ENCODE measurements at regions not wholly inside any gene's neighbourhood (a gene's known extent, or its start where the extent isn't known, plus 50 kb on each side); places are given as distances from the start of the nearest gene placed in this dataset.

GRCh38 chr4:148563684-148564083, 121.5 kb upstream of the NR3C2 start:
- TF ChIP-seq CTCF (IDR thresholded peaks at IDR 0.05) = no peak
- Histone ChIP-seq H3K4me1 (ENCODE audit: control insufficient read depth in 1 of 2, low read depth in 2 of 2) (no peaks in the 10 kb centered on the region), H3K27ac (no peak overlapping the region), H3K27me3 (replicated peaks; ENCODE audit: insufficient read depth) (no peaks in the 10 kb centered on the region), H3K36me3 (no peaks in the 10 kb centered on the region), H3K4me3 (no peak overlapping the region), H3K9me3 (no peaks in the 10 kb centered on the region)
- DNase-seq (ENCODE audit: low spot score) = no peak
- ATAC-seq (ENCODE audit: insufficient number of reproducible peaks, low FRiP score, low read depth) = no peak

DNA sequence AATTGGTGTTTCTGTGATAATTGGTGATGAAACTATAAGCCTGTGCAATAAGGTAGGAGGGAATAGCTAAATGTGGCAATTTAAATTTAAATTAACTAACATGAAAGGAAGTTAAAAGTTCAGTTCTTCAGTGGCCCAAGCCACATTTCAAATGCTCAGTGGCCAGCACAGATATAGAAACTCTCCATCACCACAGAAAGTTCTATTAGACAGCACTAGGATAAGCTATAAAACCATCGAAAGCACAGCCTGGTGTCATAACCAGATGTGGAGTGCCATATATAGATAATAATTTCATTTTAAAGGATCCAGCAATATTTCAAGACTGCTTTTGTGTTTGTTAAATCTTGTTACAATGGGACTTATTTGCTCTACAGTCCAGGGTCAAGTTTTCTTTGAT, 119.3 kb upstream of the NR3C2 start:
- Histone ChIP-seq H3K27me3 (replicated peaks; ENCODE audit: insufficient read depth) (no peaks in the 10 kb centered on the region), H3K27ac (no peak overlapping the region), H3K4me3 (no peak overlapping the region), H3K9me3 (no peaks in the 10 kb centered on the region), H3K36me3 (no peaks in the 10 kb centered on the region), H3K4me1 (ENCODE audit: control insufficient read depth in 1 of 2, low read depth in 2 of 2) (no peaks in the 10 kb centered on the region)
- DNase-seq (ENCODE audit: low spot score) = no peak
- TF ChIP-seq CTCF (IDR thresholded peaks at IDR 0.05) = no peak
- no peak for ATAC-seq (ENCODE audit: insufficient number of reproducible peaks, low FRiP score, low read depth)

DNA sequence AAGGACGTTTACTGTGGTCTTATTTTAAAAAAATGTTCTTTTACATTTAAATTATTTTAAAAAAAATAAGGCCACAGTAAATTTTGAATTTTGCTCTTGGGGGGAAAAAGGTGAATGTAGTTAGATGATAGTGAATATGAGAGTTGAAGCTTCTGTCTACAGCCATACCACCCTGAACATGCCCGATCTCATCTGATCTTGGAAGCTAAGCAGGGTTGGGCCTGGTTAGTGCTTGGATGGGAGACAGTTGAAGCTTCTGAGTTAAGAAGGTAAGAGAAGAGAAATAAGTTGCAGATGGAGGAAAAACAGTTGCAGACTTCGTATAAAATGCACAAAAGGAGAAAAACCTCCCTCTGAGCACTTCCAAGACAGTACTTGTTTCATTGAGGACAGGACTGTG, 115.6 kb upstream of the NR3C2 start:
- Histone ChIP-seq H3K36me3 (no peaks in the 10 kb centered on the region), H3K9me3 (no peaks in the 10 kb centered on the region)

GRCh38 chr4:148550788-148551187, 108.6 kb upstream of the NR3C2 start:
- H3K4me1 ChIP-seq (ENCODE audit: control insufficient read depth in 1 of 2, low read depth in 2 of 2) = no peaks in the 10 kb centered on the region
- no peak for DNase-seq (ENCODE audit: low spot score)
- no peaks in the 10 kb centered on the region for H3K27me3 ChIP-seq (replicated peaks; ENCODE audit: insufficient read depth)
- no peak for ATAC-seq (ENCODE audit: insufficient number of reproducible peaks, low FRiP score, low read depth)
- H3K27ac ChIP-seq = no peak overlapping the region
- no peaks in the 10 kb centered on the region for H3K9me3 ChIP-seq
- no peak for TF ChIP-seq CTCF (IDR thresholded peaks at IDR 0.05)
- H3K4me3 ChIP-seq = no peak overlapping the region
- H3K36me3 ChIP-seq = no peaks in the 10 kb centered on the region

More for the DNA sequence above, 115.6 kb upstream of the NR3C2 start:
- Histone ChIP-seq H3K27ac (no peak overlapping the region), H3K27me3 (replicated peaks; ENCODE audit: insufficient read depth) (no peaks in the 10 kb centered on the region), H3K4me3 (no peak overlapping the region), H3K4me1 (ENCODE audit: control insufficient read depth in 1 of 2, low read depth in 2 of 2) (no peaks in the 10 kb centered on the region)
- TF ChIP-seq CTCF (IDR thresholded peaks at IDR 0.05) = no peak
- ATAC-seq (ENCODE audit: insufficient number of reproducible peaks, low FRiP score, low read depth) (no peak), DNase-seq (ENCODE audit: low spot score) (no peak)

GRCh38 chr4:148542922-148543623, 100.9 kb upstream of the NR3C2 start:
- no peak for TF ChIP-seq CTCF (IDR thresholded peaks at IDR 0.05)
- DNase-seq (ENCODE audit: low spot score) = no peak
- Histone ChIP-seq H3K36me3 (no peaks in the 10 kb centered on the region), H3K27ac (no peak overlapping the region), H3K27me3 (replicated peaks; ENCODE audit: insufficient read depth) (no peaks in the 10 kb centered on the region), H3K9me3 (no peaks in the 10 kb centered on the region), H3K4me1 (ENCODE audit: control insufficient read depth in 1 of 2, low read depth in 2 of 2) (no peaks in the 10 kb centered on the region), H3K4me3 (no peak overlapping the region)
- ATAC-seq (ENCODE audit: insufficient number of reproducible peaks, low FRiP score, low read depth) = no peak

All from thoracic aorta (tissue), 2 donors.